Daoy (cell line): ENCODE measurements at regions not wholly inside any gene's neighbourhood (a gene's known extent, or its start where the extent isn't known, plus 50 kb on each side); places are given as distances from the start of the nearest gene placed in this dataset.
"Not testable (repeated sequence)": the region's sequence is repeated elsewhere in the genome, so short reads cannot be mapped to it uniquely, and the experiment has no call there.

Experiments used
- DNase-seq: peaks from one replicate; pipeline ENCODE4 v3.0.0-alpha.2; 2015; ENCODE audit warnings: low read depth

DNA sequence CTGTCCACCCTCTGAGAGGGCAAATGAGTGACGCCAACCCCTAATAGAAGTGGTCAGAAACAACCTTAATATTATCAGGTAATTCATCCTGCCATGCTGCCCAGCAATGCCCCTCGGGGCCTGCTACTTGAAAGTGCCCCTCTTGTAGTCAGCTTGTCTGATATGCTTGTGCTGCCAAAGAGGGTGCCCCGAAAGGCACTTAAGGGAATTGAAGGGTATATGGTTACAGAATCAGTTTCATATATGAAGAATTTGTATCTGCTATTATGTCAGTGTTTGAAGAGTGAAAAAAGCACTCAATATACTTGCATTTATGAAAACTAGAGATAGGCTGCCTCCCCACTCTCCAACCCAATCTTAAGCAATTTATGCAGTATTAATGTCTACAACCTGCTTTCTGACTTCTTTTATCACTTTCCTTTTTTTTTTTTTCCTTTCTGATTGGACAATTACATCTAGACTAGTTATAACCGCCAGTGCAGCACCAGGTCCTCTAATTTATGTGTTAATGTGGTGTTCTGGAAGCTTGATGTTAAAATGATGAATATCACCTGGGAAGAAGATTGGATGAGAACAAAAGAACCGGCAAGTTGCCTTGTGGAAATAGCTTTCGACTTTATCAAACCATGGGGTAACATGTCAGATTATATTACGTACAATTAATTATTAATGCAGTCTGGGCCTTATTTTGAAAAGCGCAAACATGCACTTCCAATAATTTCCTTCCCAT lies 646.9 kb upstream of the ACVR2A start:
- no peak for DNase-seq

- no peak for DNase-seq
Observed at GRCh38 chr2:147182260-147182659, 662.6 kb upstream of the ACVR2A start.

DNA sequence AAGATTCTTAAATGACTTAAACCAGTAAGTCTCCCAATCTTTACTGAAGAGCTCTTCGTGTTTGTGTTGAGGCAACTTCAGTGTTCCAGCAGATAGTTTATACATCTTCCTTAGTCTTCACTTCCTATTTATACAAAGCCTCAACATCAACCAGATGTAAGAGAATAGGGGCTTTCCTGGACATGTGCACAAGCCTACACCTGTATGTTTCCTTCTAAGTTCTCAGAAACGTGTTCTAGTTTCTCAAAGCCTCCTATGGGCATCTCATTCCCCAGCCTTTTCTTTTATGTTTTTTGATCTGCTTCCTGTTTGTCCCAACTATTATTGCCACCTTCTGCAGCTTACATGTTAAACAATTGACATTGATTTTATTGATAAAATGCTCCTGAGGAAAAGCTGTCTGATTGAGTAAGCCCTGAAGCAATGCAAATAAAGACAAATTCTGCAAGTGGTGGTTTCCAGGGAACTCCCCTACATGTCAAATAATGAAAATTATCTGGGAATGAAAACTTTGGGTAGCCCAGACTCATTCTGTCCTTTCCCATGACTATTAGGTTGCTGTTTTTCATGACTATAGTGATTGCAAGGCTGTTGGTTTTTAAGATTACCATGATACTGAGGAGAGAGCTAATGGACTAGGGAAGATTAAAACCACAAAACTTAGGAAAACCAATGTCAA lies 663.3 kb upstream of the ACVR2A start:
- DNase-seq, result no peak

GRCh38 chr2:147177071-147177857 lies 667.6 kb upstream of the ACVR2A start:
- no peak for DNase-seq

DNA sequence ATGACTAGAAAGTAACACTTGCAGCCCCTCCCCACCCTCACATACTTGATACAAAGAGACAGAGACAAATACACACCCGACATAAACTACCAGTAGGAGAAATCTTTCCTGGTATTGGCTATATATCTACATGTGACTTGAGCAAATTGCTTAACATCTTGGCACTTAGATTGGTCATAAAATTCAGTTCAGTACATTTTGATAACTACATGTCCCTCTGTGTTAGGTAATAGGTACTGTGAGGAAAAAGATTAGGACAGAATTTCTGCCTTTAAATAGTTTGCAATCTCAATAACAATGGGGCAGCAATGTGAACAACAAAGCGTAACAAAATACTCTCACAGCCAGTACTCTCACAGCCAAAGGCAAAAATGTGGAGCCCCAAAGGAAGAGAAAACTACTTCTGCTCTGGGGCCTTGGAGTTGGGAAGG lies 670.0 kb upstream of the ACVR2A start:
- no peak for DNase-seq

- no peak for DNase-seq
Observed at GRCh38 chr2:147173798-147174197, 671.0 kb upstream of the ACVR2A start.

DNA sequence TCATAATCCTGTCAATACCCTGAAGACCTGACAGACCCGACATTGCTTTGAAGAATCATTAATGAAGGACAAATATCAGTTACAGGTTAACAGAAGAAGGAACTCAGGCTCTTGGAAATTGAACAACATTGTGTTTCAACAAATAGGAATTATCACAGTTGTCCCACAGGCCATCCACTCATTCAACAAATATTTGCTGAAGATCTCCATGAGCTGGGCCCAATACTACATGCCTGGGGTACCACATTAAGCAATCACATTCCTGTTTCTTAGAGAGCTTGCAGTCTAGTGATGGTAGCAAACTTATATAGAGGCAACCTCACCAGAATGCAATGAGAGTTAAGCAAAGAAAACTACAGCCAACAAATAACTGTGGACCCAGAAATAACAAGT lies 671.6 kb upstream of the ACVR2A start:
- no peak for DNase-seq

- no peak for DNase-seq
Observed at GRCh38 chr2:147172493-147173188, 672.2 kb upstream of the ACVR2A start.

GRCh38 chr2:147171941-147172340 lies 672.9 kb upstream of the ACVR2A start:
- no peak for DNase-seq

DNA sequence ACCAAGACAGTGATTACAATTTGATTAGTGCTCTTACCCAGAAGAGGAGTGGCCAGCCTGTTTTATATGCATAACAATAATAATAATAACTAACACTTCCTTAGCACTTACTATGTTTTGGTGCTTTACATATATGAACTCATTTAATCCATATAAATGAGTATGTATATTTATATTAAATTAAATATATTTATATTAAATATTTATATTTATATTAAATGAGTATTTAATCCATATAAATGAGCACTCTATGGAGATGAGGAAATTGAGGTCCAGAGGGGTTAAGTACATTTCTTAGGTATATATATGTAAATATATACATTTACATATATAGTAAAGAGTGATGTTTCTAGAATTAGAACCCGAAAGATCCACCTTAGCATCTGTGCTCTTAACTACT lies 673.9 kb upstream of the ACVR2A start:
- DNase-seq, result no peak

DNA sequence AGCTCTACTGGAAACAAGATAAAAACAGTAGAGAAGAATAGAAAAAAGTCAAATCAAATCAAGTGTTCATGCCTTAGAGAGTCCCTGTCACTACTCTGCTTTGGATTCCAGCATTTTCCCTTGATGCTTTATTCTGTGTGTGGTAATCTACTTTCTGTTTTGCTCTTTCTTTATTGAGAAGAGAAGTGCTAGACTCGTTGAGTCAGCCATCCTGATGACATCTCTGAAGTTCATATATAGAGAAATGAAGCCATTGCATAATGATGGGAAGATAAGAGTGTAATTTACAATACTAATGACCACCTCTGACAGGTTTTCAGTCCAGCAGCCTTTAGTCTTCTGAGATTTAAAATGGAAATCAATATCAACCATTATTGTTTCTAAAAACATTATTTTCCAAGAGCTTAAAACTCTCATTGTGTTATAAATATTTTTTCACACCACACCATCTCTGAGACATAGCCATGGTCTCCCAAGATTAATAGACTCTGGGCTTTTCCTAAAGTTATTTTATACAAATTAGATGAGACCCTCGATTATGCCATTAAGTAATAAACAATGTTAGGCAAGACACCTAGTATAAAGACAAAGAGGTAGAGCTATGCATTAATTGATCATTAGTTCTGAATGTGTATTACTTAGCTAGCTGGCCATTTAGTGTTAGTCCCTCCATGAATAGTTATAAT lies 679.0 kb upstream of the ACVR2A start:
- no peak for DNase-seq

DNA sequence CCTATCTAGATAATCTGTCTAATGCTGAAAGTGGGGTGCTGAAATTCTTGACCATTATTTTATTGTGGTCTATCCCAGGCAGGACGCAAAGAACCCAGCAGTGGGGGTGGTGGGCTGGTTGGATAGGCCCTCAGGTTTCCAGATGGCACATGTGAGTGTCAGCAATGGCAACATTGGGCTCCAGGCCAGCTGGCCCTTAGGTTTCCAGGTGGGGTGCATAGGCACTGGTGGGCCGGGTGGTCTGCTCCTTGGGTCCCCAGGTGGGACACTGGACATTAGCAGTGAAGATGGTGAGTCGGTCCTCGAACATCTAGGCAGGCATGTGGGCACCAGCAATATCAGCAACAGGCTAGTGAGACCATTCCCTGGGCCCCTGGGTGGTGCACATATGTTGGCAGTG lies 680.3 kb upstream of the ACVR2A start:
- no peak for DNase-seq

GRCh38 chr2:147161746-147162145 lies 683.1 kb upstream of the ACVR2A start:
- DNase-seq, result no peak

DNA sequence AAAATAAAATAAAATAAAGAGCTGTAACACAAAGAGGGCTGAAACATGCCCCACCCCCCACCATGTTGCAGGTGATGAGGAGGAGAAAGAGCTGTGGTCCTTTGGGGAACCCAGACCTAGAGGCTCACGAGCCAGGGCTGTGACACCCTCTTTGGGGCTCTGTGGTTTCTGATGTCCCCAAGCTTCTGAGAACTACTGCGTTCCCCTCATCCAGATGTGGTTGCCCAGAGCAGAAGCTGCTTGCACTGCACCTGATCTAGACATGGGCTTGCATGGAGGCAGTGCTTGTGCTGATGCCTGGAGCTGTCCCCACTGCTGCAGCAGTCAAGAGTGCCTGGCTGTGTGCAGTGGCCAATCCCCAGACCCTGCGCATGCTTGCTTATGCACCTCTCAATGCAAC lies 687.9 kb upstream of the ACVR2A start:
- no peak for DNase-seq

- DNase-seq, result no peak
Observed at GRCh38 chr2:147150241-147150635, 694.6 kb upstream of the ACVR2A start.

- DNase-seq, result no peak
Observed at GRCh38 chr2:147149575-147150240, 695.1 kb upstream of the ACVR2A start.

DNA sequence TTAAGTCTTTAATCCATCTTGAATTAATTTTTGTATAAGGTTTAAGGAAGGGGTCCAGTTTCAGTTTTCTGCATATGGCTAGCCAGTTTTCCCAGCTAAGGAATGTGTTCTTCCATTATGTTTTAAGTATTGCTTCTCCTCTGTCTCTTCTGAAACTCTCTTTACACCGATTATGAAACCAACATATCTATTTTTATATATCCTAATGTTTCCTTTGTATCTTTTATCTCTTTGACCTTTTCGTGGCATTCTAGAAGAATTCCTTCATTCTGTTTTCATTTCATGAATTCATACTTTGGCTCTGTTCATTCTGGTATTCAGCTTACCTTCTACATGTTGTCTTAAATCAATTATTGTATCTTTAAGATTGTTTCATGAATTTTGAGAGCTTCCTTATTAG lies 697.0 kb upstream of the ACVR2A start:
- no peak for DNase-seq

DNA sequence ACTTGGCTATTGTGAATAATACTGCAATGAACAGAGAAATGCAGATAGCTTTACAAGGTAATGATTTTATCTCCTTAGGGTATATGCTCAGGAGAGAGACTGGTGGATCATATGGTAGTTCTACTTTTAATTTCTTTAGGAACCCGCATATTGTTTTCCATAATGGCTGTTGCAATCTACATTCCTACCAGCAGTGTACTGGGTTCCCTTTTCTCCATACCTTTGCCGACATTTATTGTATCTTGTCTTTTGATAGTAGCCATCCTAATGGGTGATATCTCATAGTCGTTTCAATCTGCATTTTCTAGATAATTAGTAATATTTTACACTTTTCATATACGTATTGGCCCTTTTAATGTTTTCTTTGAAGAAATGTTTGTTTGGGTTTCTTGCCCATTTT lies 702.9 kb upstream of the ACVR2A start:
- no peak for DNase-seq

DNA sequence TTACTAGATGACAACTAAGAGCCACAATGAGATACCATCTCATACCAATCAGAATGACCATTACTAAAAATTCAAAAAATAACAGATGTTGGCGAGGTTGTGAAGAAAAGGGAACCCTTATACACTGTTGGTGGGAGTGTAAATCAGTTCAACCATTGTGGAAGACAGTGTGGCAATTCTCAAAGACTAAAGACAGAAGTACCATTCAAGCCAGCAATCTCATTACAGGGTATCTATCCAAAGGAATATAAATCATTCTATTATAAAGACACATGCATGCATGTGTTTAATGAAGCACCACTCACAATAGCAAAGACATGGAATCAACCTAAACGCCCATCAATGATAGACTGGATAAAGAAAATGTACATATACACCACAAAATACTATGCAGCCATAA lies 705.1 kb upstream of the ACVR2A start:
- DNase-seq, result not testable (repeated sequence)

DNA sequence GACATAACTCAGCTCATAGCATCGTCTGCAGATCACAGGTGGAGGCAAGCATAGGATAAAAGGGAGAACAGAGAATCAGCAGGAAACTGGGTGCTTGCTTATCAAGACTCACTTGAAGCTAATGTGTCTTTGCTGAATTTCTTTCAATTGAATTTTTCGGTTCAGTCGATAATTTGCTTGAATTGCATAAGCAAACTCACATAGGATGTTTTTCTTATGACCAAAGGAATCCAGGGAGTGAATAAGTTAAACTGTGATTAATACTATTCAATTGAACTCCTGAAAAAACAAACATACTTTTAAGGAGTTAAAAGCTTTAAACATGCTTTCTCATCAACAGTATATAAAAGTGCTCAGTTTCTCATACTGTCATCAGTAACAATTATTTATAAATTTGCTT lies 707.1 kb upstream of the ACVR2A start:
- DNase-seq, result no peak

DNA sequence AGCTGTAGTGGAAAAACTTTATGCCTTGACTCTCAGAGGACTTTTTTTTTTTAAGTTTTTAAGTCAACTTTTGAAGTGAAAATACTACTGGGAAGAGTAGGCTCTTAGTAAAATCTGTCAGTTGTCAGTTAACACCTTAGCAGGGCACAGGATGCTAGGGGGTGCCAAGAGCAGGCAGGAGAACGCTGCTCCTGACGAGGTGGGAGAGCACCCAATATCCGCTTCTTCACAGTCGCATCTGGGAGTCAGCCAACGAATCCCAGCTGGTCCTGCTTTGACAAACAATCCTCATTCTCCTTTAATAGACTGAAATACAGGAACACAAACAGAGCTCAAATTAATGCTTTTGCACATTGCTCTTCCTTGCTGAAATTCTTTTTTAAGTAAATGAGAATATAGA lies 709.5 kb upstream of the ACVR2A start:
- DNase-seq, result no peak
